ENCODE measurements at regions not wholly inside any gene's neighbourhood (a gene's known extent, or its start where the extent isn't known, plus 50 kb on each side); places are given as distances from the start of the nearest gene placed in this dataset.
A peak's percentile ranks its signal among the peaks of the same experiment; 100 is the strongest.

DNA sequence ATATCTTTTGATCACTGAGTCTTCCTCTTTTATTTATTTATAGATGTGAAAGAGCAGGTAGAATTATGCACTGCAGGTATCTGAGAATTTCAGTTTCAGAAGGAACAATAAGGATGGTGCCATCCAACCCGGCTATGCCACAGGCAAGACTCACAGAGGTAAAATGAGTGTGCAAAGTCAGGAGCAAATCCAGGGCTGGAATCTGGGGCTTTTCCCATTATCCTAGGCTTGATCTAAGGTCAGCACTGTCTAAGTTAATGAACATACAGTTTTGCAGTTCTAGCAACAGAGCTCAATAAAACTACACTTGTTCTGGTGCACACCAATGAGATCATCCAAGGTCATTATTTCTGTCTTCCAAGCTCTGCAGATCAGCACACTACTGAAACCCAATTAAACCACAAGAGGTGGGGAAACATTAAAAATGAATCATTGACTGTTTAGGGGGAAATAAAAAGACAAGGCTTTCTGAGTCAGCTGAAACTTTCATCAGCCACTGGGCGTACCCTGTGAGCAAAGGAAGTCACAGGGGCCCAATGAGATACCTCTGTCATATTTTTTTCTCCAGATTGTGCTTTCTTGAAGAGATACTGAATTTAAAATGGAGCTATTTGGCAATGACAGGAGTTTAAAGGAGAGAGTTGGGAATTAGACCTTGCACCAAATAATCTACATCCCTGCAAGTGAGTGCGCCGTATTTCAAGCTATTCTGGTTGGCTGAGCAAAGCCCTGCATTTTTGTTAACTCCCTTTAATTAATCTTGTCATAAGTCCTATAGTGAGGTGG lies 662.2 kb upstream of the ZNF608 start:
- no peak for DNase-seq

- DNase-seq = no peak
These were observed 662.9 kb upstream of the ZNF608 start for GRCh38 chr5:125409234-125409860.

DNA sequence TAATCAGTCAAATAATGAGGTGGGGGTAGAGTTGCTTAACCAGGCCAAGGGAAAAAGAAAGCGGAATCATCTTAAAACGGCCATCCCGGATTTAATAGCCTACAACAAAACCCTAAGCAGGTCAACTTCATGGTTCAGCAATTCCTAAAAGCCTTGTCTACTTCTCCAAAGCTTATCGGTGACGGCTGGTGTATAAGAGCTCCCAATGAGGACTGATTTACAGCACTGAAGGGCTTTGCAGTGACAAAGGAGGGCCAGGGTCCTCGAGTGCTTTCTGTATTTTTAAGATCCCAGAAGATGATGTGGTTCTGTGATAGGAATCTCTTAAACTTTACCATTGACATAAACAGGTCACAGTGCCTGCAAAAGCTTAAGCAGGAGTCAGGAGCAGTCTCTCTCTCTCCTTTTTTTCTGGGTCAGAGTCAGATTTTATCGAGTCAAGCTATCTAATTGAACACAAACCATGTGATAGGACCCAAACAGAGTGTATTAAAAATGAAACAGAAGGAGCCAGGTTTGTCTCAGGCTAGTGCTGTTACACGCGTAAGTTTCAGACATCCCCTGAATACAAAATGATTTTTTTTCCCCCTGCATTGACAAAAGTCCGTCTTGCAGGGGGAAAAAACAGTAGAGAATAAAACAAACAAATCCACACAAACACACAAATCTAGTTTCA lies 663.6 kb upstream of the ZNF608 start:
- DNase-seq = peak; percentile 66

DNA sequence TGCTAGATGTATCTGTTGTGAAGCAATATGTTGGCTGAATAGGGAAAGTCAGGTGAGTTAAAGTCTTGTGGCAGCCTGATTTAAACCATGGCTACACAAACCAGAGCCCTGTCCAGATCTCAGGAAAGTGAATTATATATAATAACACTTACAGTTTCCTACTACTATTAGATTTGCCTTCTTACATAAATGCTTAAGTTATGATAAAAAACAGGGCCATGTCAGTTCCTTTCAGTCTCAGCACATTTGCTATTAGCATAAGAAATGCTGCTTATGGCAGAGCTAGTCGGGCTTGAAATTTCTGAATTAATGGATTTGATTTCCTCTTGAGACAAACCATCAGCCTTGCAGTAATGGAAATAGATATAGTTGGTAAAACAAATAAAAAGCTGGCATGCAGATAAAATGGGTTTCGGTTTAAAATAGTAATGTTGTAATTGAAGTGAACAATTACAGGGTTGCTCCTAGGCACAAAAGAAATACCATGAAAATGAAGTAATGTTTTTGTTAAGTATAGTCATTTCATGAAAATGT lies 664.2 kb upstream of the ZNF608 start:
- no peak for DNase-seq

GRCh38 chr5:125411071-125411743 lies 664.8 kb upstream of the ZNF608 start:
- peak; percentile 63 for DNase-seq

DNA sequence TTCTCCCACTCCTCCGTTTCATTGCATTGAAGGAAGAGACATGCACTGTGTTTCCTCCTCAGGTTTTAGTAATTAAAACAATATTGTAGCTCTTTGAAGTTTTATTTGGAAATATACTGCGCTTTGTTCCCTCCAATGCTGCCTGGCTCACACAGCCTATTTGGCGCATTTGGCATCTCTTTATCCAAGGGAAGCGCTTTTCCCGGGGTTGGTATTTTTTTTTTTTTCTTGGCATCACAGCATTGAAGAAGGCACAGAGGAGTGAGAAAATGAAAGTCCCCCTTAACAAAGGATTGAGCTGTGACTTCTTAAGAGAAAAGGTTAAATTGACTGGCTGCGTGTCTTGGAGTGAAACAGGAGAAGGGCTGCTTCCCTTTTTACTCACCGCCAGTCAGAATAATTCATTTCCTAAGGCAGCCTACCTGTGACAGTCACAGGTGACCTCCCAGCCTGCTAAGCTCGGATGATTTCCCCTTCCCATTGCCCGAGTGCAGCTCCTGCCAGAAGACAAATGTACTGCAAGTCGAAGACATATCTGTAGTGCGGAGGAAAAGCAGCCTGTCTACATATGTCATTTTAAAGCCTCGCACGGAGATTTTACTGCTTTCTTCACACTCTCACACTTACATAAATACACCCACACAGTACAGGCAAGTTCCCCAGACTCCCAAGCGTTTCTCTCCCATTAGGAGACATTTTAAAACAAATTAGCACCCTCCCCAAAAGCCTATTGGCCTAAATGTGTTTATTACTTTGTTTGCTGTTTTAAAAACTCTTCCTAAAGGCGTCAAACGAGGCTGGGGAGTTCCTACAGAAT lies 665.5 kb upstream of the ZNF608 start:
- DNase-seq = peak; percentile 86

DNA sequence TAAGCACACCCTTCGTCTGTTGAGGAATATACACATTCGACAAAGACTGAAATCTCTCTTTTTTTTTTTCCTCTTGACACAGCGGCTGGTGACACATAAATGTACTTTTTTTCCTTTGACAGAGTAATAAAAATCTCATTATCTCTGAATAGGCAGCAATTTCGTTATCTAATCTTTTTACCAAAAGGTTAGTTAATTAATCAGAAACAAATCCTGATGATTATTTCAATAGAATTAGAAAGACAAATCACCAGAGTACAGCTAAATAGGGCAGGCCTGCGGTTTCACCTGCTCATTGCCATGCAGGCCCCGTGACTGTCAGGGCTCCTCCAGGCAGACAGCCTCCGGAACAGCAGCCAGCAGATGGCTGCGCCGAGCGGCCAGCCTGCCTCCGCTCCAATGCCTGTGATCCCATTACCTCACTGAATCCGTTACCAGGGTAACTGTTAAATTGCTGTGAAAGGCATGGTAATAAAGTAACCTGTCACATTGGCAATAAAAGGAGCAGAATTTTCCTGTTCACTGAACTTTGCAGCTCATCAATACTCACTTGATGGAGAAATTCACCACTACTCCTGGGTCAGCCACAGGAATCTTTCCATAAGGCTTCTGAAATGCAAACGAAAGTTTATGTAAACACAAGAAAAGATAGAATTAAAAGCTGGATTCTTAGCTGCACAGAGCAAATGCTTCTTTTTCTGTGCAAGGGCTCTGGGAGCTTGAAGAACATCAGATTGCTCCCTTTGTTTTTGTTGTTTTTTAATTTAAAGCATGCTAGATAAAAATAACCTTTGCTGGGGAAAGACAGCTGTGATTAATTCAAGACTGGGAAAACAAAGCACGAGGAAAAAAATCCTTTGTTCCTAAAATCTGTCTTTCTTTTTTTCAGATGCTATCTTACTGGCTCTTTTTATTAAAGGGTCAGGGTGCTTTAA lies 666.4 kb upstream of the ZNF608 start:
- peak; percentile 95 for DNase-seq

DNA sequence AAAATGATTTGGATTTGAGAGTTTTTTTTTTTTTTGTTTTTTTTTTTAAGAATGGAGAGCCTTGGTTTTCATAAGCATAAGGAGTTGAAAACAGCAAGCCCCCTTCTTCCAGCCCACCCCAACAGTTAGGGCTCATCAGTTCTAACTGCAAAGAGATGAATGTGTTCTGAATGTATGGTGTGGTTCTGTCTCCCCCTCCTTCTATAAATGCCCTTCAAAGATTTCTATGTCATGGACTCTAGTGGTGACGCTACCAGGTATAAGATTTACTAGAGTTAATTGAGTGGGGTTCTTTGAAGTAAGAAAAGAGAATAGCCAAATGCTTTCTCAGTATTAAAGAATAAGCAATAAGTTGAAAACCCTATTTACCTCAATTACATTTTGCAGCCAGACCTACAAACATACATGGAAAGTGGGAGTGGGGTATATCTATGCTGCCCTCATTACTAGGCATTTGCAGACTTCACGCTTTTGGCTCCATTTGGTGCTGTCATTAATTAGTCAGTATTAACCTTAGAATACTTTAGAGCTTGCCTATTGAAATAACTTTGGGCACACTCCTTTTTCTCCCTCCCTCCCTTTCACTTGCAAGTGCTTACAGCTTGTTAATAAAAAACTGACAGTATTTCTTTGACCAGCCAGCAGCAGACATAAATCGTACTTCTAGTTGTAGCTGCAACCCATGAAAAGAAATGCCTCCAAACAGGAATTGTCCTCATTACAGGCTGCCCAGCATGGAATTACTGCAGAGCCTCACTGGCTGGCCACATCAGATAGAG lies 667.2 kb upstream of the ZNF608 start:
- DNase-seq = peak; percentile 46

DNA sequence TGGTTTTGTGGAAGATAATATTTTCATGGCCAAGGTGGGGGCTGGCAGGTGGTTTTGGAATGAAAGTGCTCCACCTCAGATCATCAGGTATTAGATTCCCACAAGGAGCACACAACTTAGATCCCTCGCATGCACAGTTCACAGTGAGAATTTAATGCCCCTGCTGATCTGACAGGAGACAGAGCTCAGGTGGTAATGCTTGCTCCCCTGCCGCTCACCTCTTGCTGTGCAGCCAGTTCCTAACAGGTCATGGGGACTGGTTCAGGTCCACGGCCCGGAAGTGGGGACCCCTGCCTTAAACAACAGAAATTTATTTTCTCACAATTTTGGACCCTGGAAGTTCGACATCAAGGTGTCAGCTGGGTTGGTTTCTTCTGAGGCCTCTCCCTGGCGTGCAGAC lies 668.7 kb upstream of the ZNF608 start:
- no peak for DNase-seq

DNA sequence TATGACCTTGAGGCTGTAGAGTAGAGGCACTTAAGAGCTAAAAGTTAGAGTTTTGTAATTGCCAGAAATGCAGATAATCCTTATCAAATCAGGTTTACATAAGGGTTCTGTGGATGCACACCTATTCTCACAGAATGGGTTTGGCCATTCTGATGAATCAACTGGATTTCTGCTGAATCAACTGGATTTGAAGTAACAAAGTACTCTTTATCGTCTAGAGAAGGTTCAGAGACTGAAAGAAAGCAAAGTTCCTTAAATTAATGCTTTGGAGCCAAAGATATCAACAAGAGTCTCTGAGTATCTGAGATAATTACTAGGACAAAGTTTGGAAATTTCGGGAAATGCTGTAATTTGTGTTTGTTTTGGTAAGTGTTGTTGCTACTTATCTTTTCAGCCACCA lies 669.6 kb upstream of the ZNF608 start:
- no peak for DNase-seq

GRCh38 chr5:125421006-125421405 lies 674.6 kb upstream of the ZNF608 start:
- no peak for DNase-seq

DNA sequence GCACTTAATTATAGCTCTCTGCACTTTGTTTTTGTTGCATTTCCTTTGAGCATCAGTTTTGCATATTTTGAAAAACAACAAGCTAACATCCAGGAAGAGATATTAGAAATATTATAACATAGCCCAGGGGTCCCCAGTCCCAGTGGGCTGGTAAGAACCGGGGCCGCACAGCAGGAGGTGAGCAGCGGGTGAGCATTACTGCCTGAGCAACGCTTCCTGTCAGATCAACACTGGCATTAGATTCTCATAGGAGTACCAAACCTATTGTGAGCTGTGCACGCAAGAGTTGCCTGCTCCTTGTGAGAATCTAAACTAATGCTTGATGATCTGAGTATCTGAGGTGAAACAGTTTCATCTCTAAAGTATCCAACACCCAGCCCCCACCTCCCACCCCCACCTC lies 675.9 kb upstream of the ZNF608 start:
- DNase-seq = no peak

- DNase-seq = no peak
These were observed 678.1 kb upstream of the ZNF608 start for GRCh38 chr5:125424402-125425141.

GRCh38 chr5:125429498-125429897 lies 683.1 kb upstream of the ZNF608 start:
- no peak for DNase-seq

DNA sequence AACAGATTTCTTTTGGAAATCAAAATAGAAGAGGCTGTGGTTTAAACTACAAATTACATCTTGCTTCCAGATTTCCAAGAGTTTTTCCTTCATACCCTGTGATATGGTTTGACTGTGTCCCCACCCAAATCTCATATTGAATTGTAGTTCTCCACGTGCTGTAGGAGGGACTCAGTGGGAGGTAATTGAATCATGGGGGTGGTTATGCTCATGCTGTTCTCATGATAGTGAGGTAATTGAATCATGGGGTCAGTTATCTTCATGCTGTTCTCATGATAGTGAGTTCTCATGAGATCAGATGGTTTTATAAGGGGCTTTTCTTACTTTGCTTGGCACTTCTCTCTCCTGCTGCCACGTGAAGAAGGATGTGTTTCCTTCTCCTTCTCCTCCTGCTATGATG lies 687.0 kb upstream of the ZNF608 start:
- DNase-seq = no peak

DNA sequence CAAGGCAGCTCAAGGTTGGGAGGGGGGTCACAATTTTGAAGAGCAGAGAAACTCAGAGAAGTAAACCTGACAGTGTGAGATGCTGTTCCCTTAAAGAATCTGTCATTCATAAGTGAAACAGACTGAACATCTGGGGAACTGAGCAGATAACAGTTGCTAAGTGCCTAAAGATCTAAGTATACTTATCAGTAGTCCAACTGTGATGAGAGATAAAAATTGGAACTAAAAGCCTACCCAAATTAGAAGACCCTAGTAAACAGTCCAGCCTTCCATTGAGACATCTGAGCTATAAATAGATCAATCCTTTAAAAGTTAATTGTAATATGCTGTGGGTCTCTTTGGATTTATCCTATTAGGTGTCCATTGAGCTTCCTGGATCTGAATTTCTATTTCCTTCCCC lies 692.8 kb upstream of the ZNF608 start:
- DNase-seq = no peak

DNA sequence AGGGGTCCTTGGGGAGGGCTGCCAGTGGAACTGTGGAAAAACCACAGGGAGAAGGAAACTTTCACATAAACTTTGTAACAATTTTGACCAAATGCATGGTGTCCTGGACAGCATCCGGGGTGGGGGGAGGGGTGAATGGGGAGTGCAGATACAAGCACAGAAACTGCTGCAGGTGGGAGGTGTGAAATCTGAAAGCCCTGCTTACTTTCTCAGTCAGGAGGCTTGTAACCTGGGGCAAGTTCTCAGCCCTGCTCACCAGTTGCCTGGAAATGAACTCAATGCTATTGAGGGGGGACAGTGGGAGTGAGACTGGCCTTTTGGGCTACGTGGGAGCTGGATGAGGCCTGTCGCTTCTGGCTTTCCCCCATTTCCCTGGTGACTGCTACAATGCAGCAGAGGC lies 694.5 kb upstream of the ZNF608 start:
- DNase-seq = no peak

- DNase-seq = no peak
These were observed 700.5 kb upstream of the ZNF608 start for GRCh38 chr5:125446986-125447385.

- no peak for DNase-seq
These were observed 704.3 kb upstream of the ZNF608 start for GRCh38 chr5:125450771-125451170.

- no peak for DNase-seq
These were observed 705.2 kb upstream of the ZNF608 start for GRCh38 chr5:125451622-125452021.

All from islet precursor cell (in vitro differentiated cells).